HEK293 (cell line): ENCODE measurements at regions not wholly inside any gene's neighbourhood (a gene's known extent, or its start where the extent isn't known, plus 50 kb on each side); places are given as distances from the start of the nearest gene placed in this dataset.

ENCODE experiments used
- ZNF792 ChIP-seq: fragments of 450-650 bp; formaldehyde crosslinking; IDR thresholded peaks from 2 replicates; pipeline ENCODE4 v1.5.1; 2016; ENCODE audit warnings: missing biosample characterization, missing genetic modification characterization
- TF ChIP-seq, protein P1 (sequence below): fragments of 450-650 bp; formaldehyde crosslinking; IDR thresholded peaks from 2 replicates; pipeline ENCODE4 v1.5.1; 2016; ENCODE audit warnings: missing biosample characterization, missing genetic modification characterization
- TF ChIP-seq, protein P2 (sequence below): fragments of 450-650 bp; formaldehyde crosslinking; IDR thresholded peaks from 2 replicates; pipeline ENCODE4 v1.5.1; 2016; ENCODE audit warnings: missing biosample characterization, missing genetic modification characterization
- TF ChIP-seq, protein P3 (sequence below): sonication (generic); formaldehyde crosslinking; IDR thresholded peaks from 2 replicates; pipeline ENCODE4 v1.8.1; 2022; ENCODE audit warnings: mild to moderate bottlenecking, moderate library complexity, missing genetic modification reagents

DNA sequence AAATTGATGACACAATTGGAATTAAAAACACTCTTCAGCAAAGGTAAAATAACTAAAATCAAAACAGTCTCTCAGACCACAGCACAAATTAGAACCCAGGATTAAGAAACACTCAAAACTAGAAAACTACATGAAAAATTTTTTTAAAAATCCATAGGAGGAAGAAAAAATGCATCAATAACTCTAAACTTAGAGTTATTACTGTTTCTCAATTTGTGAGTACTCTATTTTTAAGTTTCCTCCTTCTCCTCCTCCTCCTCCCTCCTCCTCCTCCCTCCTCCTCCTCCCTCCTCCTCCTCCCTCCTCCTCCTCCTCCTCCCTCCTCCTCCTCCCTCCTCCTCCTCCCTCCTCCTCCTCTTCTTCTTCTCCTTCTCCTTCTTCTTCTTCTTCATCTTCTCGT lies 1395.7 kb downstream of the STIM2 start:
- TF ChIP-seq, protein P1, sequence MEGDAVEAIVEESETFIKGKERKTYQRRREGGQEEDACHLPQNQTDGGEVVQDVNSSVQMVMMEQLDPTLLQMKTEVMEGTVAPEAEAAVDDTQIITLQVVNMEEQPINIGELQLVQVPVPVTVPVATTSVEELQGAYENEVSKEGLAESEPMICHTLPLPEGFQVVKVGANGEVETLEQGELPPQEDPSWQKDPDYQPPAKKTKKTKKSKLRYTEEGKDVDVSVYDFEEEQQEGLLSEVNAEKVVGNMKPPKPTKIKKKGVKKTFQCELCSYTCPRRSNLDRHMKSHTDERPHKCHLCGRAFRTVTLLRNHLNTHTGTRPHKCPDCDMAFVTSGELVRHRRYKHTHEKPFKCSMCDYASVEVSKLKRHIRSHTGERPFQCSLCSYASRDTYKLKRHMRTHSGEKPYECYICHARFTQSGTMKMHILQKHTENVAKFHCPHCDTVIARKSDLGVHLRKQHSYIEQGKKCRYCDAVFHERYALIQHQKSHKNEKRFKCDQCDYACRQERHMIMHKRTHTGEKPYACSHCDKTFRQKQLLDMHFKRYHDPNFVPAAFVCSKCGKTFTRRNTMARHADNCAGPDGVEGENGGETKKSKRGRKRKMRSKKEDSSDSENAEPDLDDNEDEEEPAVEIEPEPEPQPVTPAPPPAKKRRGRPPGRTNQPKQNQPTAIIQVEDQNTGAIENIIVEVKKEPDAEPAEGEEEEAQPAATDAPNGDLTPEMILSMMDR: no peak
- TF ChIP-seq, protein P2, sequence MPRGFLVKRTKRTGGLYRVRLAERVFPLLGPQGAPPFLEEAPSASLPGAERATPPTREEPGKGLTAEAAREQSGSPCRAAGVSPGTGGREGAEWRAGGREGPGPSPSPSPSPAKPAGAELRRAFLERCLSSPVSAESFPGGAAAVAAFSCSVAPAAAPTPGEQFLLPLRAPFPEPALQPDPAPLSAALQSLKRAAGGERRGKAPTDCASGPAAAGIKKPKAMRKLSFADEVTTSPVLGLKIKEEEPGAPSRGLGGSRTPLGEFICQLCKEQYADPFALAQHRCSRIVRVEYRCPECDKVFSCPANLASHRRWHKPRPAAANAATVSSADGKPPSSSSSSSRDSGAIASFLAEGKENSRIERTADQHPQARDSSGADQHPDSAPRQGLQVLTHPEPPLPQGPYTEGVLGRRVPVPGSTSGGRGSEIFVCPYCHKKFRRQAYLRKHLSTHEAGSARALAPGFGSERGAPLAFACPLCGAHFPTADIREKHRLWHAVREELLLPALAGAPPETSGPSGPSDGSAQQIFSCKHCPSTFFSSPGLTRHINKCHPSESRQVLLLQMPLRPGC: no peak
- no peak for TF ChIP-seq ZNF792
- TF ChIP-seq, protein P3, sequence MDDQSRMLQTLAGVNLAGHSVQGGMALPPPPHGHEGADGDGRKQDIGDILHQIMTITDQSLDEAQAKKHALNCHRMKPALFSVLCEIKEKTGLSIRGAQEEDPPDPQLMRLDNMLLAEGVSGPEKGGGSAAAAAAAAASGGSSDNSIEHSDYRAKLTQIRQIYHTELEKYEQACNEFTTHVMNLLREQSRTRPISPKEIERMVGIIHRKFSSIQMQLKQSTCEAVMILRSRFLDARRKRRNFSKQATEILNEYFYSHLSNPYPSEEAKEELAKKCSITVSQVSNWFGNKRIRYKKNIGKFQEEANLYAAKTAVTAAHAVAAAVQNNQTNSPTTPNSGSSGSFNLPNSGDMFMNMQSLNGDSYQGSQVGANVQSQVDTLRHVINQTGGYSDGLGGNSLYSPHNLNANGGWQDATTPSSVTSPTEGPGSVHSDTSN (CRISPR knock-in tag): no peak
